CD4-positive, alpha-beta T cell treated with Interleukin-17A for 4 hours (primary cell): ENCODE measurements at regions not wholly inside any gene's neighbourhood (a gene's known extent, or its start where the extent isn't known, plus 50 kb on each side); places are given as distances from the start of the nearest gene placed in this dataset.
"Not testable (repeated sequence)": the region's sequence is repeated elsewhere in the genome, so short reads cannot be mapped to it uniquely, and the experiment has no call there.

ENCODE experiments used
- DNase-seq: peaks from one replicate; pipeline ENCODE4 v3.0.0-alpha.2; 2020; ENCODE audit warnings: mixed read lengths

DNA sequence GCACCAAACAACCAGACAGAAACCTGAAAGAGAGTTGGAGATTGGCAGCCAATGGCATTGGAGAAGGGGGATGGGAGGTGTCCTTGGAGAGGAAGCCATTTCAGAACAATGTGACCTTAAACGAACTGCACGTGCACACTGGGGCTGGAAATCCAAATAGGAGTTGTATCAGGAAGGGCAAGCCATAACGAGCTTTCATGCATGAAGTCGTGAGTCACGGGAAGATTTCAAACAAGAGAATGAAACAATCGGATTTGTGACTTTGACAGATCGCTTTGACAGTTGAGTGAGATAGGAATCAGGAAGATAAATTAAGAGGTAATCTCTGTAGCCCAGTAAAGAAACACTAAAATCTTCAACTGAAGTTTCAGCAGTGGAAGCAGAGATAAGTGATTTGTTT lies 445.8 kb upstream of the ZP4 start:
- DNase-seq: no peak

DNA sequence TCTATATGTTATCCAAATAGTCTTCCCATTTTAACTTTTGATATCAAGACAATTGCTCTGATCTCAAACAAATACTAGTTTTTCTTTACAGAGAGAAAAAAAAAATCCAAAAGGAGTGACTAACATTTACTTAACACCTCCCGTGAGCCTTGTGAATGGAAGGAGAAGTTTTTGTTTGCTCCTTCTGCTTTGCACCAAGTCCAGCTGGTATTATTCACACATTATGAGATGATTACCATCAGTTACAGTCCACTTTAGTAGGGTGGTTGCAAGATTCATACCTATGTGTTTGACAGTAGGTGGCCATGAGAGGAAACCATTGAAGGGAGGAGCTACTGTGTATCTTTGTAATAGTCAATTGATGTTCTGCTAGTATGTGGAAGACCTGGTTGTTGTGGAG lies 443.4 kb upstream of the ZP4 start:
- no peak for DNase-seq

DNA sequence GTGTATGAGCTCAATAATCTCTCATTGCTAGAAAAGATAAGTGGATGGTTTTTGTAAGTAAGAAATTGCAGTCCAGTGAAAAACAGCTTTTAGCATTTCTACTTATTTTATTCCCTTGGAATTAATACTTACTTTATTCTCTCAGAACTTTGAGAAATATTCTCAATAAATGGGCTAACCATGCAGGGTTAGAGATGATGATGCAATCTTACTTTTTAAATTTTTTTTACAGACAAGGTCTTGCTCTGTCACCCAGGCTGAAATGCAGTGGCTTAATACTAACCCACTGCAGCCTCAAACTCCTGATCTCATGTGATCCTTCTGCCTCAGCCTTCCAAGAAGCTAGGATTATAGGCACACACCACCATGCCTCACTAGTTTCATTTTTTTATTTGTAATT lies 440.8 kb upstream of the ZP4 start:
- DNase-seq: no peak

DNA sequence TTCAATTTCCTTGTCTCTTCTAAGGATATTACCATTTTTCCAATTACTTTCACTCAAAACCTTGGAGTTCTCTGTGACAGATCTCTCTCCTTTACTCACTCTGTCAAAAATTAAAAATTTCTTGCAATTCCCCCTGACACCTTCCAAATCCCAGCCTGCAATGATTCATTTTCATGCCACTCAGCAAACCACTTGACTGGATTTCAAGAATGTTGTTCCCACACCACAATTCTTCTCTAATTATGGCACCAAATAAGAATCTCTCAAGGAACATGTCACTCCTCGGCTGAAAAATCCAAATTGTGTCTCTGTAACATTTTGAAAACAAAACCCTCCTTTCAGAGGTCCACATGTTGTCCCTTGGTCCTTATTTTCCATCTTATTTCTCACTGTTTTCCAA lies 438.9 kb upstream of the ZP4 start:
- DNase-seq: no peak

DNA sequence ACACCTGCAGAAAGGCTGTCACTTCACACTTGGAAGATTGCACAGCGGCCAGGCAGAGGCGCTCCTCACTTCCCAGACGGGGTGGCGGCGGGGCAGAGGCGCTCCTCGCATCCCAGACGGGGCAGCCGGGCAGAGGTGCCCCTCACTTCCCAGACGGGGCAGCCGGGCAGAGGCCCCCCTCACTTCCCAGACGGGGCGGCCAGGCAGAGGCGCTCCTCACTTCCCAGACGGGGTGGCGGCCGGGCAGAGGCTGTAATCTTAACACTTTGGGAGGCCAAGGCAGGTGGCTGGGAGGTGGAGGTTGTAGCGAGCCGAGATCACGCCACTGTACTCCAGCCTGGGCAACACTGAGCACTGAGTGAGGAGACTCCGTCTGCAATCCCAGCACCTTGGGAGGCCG lies 436.3 kb upstream of the ZP4 start:
- DNase-seq: not testable (repeated sequence)

DNA sequence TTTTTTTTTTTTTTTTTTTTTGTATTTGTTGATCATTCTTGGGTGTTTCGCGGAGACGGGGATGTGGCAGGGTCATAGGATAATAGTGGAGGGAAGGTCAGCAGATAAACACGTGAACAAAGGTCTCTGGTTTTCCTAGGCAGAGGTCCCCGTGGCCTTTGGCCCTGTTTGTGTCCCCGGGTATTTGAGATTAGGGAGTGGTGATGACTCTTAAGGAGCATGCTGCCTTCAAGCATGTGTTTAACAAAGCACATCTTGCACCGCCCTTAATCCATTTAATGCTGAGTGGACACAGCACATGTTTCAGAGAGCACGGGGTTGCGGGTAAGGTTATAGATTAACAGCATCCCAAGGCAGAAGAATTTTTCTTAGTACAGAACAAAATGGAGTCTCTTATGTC lies 435.8 kb upstream of the ZP4 start:
- DNase-seq: not testable (repeated sequence)

DNA sequence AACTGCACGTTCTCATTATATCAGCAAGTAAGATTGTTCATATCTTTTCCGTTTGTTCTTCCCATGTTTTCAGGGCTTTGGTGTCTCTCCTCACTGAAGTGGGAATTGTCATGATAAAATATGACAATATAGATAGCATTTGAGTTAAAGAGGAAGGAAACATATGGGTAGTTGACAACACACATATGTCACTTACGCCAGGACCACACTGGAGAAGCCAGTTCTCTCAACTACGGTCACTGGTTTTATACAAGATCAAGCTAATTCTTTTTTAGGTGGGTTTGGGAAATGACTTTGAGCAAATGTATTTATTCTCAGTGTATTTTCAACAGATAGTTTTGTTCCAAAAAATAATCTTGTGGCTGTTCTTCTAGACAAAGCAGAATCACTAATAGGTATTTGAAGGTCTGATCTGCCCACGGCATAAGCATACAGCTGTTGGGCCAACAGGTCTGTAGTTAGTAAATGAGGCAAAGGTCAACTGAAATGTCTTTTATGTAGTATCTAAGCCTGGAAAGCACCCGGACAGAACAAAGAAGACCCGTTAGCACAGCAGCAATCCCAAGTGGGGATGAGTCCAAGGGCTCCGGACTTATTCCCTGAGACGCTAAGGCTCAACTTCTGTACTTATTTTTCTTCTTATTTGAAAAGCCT lies 433.6 kb upstream of the ZP4 start:
- DNase-seq: no peak

DNA sequence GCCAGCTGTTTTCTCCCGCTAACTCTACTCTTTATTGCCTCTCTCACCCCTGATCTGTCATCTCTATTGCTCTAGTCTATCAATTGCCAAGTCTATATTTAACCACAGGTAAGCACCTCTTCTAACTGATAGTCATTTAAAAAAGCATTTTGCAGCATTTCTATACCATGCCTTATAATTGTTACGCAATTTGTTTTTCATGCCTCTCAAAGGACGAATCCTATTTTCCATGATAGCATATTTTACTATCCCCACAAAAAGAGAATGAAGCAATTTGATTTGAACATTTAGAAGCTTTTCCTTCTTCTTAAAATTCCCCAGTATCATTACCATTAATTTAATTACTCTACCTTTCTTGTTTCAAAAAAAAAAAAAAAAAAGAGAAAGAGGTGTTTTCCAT lies 432.8 kb upstream of the ZP4 start:
- no peak for DNase-seq

DNA sequence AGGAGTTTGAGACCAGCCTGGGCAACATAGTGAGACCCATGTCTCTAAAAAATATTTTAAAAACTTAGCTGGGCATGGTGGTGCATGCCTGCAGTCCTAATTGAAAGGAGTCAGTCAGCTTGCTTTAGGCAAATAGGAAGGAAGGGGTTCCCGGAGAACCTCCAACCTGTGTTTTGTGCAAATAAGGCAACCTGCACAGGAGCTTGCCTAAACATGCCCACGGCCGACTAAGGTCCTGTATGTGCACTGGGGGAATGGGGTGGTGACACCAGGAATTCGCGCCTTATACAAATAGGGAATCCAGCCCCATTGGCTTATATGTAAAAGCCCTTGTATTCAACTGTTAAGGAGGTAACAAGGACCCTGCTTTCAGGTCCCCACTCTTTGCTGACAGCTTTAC lies 429.2 kb upstream of the ZP4 start:
- DNase-seq: no peak

DNA sequence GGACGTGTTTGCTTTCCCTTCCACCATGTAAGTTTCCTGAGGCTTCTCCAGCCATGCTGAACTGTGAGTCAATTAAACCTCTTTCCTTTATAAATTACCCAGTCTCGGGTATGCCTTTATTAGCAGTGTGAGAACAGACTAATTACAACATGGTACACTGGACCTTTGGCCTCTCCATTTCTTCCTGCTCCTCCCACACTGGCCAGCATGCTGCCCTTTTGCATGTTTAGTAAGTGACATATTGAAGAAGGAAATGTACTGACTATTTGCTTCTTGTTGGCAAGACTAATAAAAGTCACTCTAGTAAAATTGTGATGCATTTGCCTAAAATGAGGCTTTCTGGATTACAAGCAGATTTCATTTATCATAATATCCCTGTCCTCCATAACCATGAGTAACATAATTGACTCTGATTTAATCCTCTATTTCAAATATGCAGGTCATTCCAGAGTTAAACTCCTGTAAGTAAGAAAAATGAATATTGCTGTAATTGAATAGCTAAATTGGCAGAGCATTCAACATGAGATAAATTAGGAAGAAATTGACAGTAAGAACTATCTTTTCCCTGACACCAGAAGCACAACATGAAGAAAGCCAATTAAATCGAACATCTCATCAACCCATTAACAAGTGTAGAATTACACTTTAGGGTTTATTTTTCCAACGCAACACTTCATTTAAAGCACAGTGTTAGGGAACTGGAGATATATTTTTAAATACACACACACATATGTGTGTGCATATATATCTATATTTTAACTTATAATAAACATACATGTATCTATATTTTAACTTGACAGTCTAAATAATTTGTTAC lies 427.8 kb upstream of the ZP4 start:
- no peak for DNase-seq

DNA sequence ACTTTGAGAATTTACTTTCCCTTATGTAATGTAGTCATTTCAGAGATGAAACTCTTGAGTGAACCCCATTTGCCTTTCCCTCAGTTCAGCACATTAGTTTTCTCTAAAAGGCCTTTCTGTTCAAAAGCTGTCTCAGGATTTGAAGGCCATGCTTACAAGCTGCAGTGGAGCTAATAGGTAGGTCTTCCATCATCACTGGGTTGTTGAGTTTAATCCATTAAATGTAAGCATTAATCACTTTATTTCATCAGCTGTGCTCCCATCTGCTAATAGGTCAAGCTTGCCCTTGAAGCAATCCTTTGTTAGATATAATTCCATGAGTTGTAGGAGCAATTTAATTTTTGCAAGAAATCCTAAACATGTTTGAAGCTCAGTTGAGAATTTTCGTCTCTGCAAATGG lies 422.2 kb upstream of the ZP4 start:
- no peak for DNase-seq

DNA sequence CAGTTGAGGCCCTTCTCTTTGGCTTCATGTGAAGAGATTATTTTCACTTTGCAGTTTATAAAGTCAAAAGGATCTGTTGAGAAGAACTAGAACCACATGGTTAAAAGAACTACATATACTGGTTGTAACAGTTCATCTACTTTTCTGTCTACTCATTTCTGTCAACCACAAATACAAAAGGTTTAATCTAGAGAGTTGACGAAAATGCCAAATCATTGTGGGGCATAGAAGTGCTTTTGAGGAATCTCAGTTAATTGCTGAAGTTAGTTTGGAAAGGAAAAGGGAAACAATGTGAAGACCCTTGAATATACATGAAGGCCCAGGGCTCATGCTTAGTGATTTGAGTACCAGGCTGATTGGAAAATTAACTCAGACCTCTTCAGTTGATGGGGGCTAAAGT lies 415.7 kb upstream of the ZP4 start:
- DNase-seq: no peak

DNA sequence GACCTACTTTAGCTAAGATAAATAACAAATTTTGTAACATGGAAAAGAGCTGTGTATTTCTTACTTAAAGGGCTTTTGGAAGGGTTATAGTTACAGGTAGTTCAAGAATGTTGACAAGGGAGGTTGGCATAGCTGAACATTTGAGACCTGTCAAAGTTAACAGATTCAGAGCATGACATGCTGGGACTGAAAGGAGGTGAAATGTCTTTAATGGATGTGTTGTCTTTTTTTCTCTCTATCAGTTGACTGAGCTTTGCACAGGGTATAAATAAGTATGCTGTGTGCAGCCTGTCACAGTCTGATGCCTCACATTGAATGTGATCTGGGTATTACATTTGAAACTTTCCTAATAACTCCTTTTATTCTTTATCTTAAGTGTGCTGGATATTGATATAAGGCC lies 411.9 kb upstream of the ZP4 start:
- no peak for DNase-seq

DNA sequence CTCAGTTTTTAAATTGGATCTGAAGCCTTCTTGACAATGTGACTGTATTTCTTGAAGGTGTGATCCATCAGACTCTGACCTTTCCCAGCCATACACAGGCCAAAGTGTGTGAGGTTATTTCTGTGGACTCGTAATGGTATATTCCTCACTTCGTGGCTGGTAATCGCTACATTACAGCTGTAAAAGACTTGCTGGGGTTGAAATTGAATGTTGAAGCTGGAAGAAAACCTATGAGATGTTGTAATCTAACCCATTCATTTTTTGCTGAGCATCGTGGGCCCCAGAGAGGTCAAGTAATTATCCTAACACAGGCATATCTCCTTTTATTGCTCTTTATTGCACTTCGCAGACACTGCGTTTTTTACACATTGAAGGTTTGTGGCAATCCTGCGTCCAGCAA lies 405.6 kb upstream of the ZP4 start:
- DNase-seq: no peak

DNA sequence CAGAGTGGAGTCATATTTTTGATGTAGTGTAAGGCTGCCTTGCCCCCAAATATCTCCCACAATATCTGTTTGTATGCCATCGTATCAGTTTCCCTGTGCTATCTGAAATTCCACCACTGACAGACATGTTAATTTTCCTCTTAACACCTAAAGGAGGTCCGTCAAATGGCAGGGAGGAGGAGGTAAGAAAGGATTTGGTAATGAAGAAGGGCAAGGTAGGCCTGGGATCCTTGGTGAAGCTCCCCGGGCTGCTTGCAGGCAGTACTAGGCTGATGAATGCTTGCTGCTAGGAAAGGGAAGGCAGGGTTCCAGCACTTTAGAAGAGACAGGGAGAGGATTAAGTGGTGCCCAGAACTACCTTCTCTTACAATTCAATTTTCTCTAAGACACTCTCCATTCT lies 402.4 kb upstream of the ZP4 start:
- DNase-seq: no peak

DNA sequence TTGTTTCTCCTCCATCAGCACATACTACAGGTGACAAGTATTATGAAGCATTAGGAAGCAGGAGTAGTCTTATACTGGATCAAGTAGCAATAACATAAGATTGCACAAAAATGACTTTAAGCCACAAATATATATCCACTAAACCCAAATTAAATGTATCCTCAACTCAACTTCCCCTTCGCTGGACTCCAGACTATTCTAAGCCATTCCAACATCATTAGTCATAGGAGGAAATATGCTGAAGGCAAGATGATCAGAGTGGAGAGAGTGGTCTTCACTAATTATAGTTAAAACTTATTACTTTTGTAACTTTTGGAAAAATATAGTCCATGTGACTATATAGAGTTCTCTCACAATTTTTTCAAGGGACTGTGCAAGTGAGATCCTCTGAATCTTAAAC lies 390.7 kb upstream of the ZP4 start:
- DNase-seq: no peak

DNA sequence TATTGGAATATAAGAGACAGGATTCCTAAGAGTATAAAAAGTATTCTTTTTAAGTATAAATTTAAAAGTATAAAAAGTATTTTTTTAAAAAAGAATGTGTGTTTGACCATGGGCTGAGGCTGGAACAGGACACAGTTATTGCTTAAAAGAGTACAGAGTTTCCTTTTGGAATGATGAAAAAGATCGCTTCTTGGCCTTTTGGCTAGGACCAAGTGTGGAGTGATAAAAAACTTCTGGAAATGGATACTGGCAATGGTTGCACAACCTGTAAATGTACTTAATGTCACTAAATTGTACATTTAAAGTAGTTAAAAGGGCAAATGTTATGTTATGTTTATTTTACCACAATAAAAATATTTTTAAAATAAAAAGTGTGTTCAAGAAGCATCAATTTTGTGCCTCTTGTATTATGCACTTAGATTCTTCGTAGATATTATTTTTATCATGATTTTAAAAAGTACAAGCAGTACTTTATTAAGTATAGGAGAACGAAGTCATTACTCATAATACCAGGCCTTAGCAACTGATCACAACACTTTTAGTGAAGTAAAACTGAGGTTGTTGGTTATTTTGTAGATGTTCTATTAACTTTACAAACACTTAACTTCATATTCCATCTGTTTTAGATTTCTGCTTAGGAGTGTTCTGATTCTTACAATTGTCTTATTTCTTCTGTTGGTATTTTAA lies 389.1 kb upstream of the ZP4 start:
- no peak for DNase-seq

DNA sequence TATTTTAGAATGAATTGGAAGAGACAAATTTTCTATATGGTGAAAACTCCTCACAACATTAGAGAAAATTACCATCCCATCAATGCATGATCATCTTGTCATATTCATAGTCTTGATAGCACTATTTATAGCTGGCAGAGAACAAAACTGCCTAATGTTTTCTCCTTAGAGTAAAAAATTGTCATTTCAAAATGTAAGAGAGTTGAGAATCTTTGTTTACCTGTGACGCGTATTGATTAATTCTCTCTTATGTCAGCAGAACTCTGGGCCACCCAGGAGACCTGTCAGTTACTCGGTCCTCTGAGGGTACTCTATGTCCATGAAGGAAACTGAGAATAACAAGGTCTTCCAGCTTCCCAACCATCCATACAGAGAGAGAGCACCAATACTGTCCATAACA lies 381.4 kb upstream of the ZP4 start:
- DNase-seq: no peak

DNA sequence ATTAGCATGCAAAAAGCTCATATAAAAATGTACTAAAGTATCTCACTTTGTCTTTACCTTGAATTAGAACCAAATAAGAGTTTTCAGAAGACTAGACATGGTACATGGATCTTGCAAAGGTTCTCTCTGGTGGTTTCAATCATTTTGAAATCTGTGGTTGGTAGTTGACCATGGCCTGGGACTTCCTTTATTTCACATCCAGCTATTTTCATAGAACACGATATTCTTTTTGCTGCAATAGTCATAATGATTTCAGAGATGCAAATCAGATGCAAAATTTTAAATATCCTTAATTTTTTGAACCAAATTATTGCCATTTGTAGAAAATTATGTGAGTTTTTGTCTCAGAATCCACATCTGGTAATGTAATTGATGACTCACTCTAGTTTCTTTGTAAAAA lies 375.1 kb upstream of the ZP4 start:
- DNase-seq: no peak

DNA sequence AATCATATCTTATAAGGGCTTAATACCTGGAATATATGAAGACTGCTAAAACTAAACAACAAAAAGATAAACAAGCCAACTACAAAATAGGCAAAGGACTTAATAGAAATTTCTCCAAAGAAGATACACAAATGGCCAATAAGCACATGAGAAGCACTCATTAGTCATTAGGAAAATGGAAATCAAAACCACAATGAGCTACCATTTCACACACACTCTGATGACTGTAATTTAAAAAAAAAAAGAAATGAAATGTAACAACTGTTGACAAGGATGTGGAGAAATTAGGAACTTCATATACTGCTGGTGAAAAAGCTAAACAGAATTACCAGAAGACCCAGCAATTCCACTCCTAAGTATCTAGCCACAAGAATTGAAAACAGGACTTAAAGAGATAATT lies 374.2 kb upstream of the ZP4 start:
- DNase-seq: no peak

DNA sequence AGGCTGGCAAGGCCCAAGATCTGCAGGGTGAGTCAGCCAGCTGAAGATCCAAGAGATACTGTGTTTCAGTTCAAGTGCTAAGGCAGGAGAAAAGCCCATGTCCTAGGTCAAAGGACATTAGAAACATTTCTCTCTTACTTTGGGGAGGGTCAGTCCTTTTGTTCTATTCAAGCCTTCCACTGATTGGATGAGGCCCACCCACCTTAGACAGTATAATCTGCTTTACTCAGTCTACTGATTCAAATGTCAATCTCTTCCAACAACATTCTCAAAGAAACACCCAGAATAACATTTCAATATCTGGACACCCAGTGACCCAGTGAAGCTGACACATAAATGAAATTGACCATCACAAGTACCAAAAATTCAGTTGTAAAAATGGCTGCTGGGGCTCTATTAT lies 367.8 kb upstream of the ZP4 start:
- no peak for DNase-seq

DNA sequence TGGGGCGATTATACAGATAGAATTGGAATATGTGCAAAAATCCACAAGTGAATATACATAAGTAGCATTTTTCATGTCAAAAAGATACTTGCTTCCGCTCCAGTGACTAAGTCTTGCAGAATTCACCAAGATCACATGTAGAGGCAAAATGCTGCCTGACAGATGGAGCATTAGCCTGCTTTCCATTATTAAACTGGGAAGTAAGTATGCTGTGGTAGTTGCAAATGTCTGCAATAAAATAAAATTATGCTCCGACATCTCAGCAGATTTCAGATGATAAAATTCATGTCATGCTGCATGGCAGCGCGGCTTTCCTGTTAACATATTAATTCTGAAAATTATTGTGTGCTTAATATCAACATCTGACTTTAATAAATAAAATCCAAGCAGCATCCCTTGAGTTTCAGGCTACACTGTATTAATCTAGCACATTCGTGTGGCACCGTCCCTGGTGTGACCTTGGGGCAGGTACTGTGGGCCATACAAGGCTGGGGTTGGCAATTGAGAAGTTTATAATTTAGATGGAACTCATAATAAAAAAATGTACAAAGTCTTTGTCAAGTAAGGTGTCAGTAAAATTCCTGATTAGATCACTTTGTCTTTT lies 366.4 kb upstream of the ZP4 start:
- no peak for DNase-seq

DNA sequence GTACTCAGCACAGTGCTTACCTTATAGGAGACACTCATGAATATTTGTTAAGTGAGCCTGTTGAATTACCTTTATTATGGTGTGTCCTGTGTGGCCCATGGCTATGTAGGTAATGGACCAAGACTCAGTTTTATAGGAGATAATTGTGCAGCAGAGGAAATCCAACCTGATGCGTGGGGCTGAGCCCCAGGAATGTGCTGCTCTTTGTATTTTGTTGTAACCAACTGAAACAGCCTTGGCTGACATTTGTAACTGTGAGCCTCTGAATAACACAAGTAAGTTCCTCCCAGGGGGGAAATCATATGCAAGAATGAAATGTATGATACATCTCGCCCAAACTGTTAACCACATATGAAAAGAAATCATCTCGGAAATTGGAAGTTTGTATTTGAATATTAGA lies 364.2 kb upstream of the ZP4 start:
- DNase-seq: no peak
